ENCODE measurements at regions not wholly inside any gene's neighbourhood (a gene's known extent, or its start where the extent isn't known, plus 50 kb on each side); places are given as distances from the start of the nearest gene placed in this dataset.

- H3K36me3 ChIP-seq, result no peaks in the 10 kb centered on the region
- no peak overlapping the region for H3K27ac ChIP-seq
- no peaks in the 10 kb centered on the region for H3K4me1 ChIP-seq
- WGBS, result 59% methylated on average over 6 of the region's 7 CpGs
- H3K9me3 ChIP-seq, result no peaks in the 10 kb centered on the region
- TF ChIP-seq CTCF (IDR thresholded peaks at IDR 0.05) (no peak), EP300 (IDR thresholded peaks at IDR 0.05) (no peak), POLR2AphosphoS5 (IDR thresholded peaks at IDR 0.05) (no peak), POLR2A (IDR thresholded peaks at IDR 0.05) (no peak)
- DNase-seq (ENCODE audit: low spot score in 2 of 2), result no peak
- H3K27me3 ChIP-seq, result no peaks in the 10 kb centered on the region
- H3K4me3 ChIP-seq, result no peak overlapping the region
These were observed 1123.3 kb upstream of the ACVR2A start for GRCh38 chr2:146721486-146721885.

GRCh38 chr2:146720170-146720569 lies 1124.7 kb upstream of the ACVR2A start:
- H3K27me3 ChIP-seq, result no peaks in the 10 kb centered on the region
- H3K4me3 ChIP-seq, result no peak overlapping the region
- DNase-seq (ENCODE audit: low spot score in 2 of 2), result no peak
- WGBS, result 100% methylated on average over 2 of the region's 4 CpGs
- H3K4me1 ChIP-seq, result no peaks in the 10 kb centered on the region
- H3K36me3 ChIP-seq, result no peaks in the 10 kb centered on the region
- H3K27ac ChIP-seq, result no peak overlapping the region
- H3K9me3 ChIP-seq, result no peaks in the 10 kb centered on the region
- no peak for TF ChIP-seq CTCF (IDR thresholded peaks at IDR 0.05)
- no peak for TF ChIP-seq EP300 (IDR thresholded peaks at IDR 0.05)
- no peak for TF ChIP-seq POLR2AphosphoS5 (IDR thresholded peaks at IDR 0.05)
- no peak for TF ChIP-seq POLR2A (IDR thresholded peaks at IDR 0.05)

- no peak overlapping the region for H3K27ac ChIP-seq
- 46% methylated on average over 3 of the region's 3 CpGs for WGBS
These were observed 1128.2 kb upstream of the ACVR2A start for GRCh38 chr2:146716591-146716990.

GRCh38 chr2:146709004-146709403 lies 1135.8 kb upstream of the ACVR2A start:
- H3K27ac ChIP-seq, result no peak overlapping the region
- no peaks in the 10 kb centered on the region for H3K27me3 ChIP-seq
- H3K4me3 ChIP-seq, result no peak overlapping the region
- TF ChIP-seq POLR2A (IDR thresholded peaks at IDR 0.05) (no peak), EP300 (IDR thresholded peaks at IDR 0.05) (no peak), POLR2AphosphoS5 (IDR thresholded peaks at IDR 0.05) (no peak), CTCF (IDR thresholded peaks at IDR 0.05) (no peak)
- no peaks in the 10 kb centered on the region for H3K36me3 ChIP-seq
- 68% methylated on average over 3 of the region's 3 CpGs for WGBS
- no peaks in the 10 kb centered on the region for H3K9me3 ChIP-seq
- no peak for DNase-seq (ENCODE audit: low spot score in 2 of 2)
- H3K4me1 ChIP-seq, result no peaks in the 10 kb centered on the region

More at GRCh38 chr2:146716591-146716990, 1128.2 kb upstream of the ACVR2A start:
- no peaks in the 10 kb centered on the region for H3K4me1 ChIP-seq
- no peak for TF ChIP-seq EP300 (IDR thresholded peaks at IDR 0.05)
- TF ChIP-seq CTCF (IDR thresholded peaks at IDR 0.05), result no peak
- TF ChIP-seq POLR2AphosphoS5 (IDR thresholded peaks at IDR 0.05), result no peak
- TF ChIP-seq POLR2A (IDR thresholded peaks at IDR 0.05), result no peak
- H3K9me3 ChIP-seq, result no peaks in the 10 kb centered on the region
- DNase-seq (ENCODE audit: low spot score in 2 of 2), result no peak
- no peaks in the 10 kb centered on the region for H3K27me3 ChIP-seq
- no peak overlapping the region for H3K4me3 ChIP-seq
- H3K36me3 ChIP-seq, result no peaks in the 10 kb centered on the region

GRCh38 chr2:146701183-146701582 lies 1143.6 kb upstream of the ACVR2A start:
- no peak for DNase-seq (ENCODE audit: low spot score in 2 of 2)
- Histone ChIP-seq H3K27me3 (no peaks in the 10 kb centered on the region), H3K36me3 (no peaks in the 10 kb centered on the region), H3K27ac (no peak overlapping the region), H3K4me3 (no peak overlapping the region), H3K9me3 (peaks cover 4% of the 10 kb centered on the region), H3K4me1 (no peaks in the 10 kb centered on the region)
- WGBS, result 89% methylated on average over 1 of the region's 1 CpG
- TF ChIP-seq POLR2AphosphoS5 (IDR thresholded peaks at IDR 0.05), result no peak
- no peak for TF ChIP-seq POLR2A (IDR thresholded peaks at IDR 0.05)
- no peak for TF ChIP-seq CTCF (IDR thresholded peaks at IDR 0.05)
- no peak for TF ChIP-seq EP300 (IDR thresholded peaks at IDR 0.05)

Measured in suprapubic skin (tissue), 4 donors.